BE2C (cell line): ENCODE measurements at regions not wholly inside any gene's neighbourhood (a gene's known extent, or its start where the extent isn't known, plus 50 kb on each side); places are given as distances from the start of the nearest gene placed in this dataset.

Source experiments
- DNase-seq: peaks from one replicate; pipeline ENCODE4 v3.0.0-alpha.2; 2020
- H3K27me3 ChIP-seq: fragments of 250-450 bp; sonication (Bioruptor Pico); 2 replicates; pipeline ENCODE4 v1.5.1; 2020; ENCODE audit warnings: mild to moderate bottlenecking
- H3K36me3 ChIP-seq: fragments of 250-450 bp; sonication (Bioruptor Pico); 2 replicates; pipeline ENCODE4 v1.5.1; 2020; ENCODE audit warnings: mild to moderate bottlenecking
- H3K4me1 ChIP-seq: fragments of 250-450 bp; sonication (Bioruptor Pico); 2 replicates; pipeline ENCODE4 v1.5.1; 2020
- H3K4me3 ChIP-seq: 2 replicates; pipeline ENCODE4 v1.5.1; 2011; ENCODE audit warnings: low read depth, low read length
- H3K9me3 ChIP-seq: fragments of 250-450 bp; sonication (Bioruptor Pico); 2 replicates; pipeline ENCODE4 v1.5.1; 2020
- CTCF ChIP-seq: IDR thresholded peaks from 2 replicates; pipeline ENCODE4 v1.5.1; 2012; ENCODE audit warnings: mild to moderate bottlenecking, low read depth, low read length

GRCh38 chr18:2201036-2201600 is 370.2 kb downstream of the METTL4 start:
- no peaks in the 10 kb centered on the region for H3K36me3 ChIP-seq
- H3K27me3 ChIP-seq = no peaks in the 10 kb centered on the region
- H3K4me3 ChIP-seq = no peak overlapping the region
- H3K4me1 ChIP-seq = no peaks in the 10 kb centered on the region
- no peak for TF ChIP-seq CTCF
- DNase-seq = no peak
- no peaks in the 10 kb centered on the region for H3K9me3 ChIP-seq

- Histone ChIP-seq H3K9me3 (no peaks in the 10 kb centered on the region), H3K4me1 (no peaks in the 10 kb centered on the region), H3K36me3 (no peaks in the 10 kb centered on the region), H3K27me3 (no peaks in the 10 kb centered on the region), H3K4me3 (no peak overlapping the region)
- DNase-seq = no peak
- no peak for TF ChIP-seq CTCF
These were observed 366.6 kb downstream of the METTL4 start for GRCh38 chr18:2204736-2205135.

GRCh38 chr18:2207294-2207693 is 364.0 kb downstream of the METTL4 start:
- TF ChIP-seq CTCF = no peak
- DNase-seq = no peak
- H3K4me1 ChIP-seq = no peaks in the 10 kb centered on the region
- H3K36me3 ChIP-seq = no peaks in the 10 kb centered on the region
- no peaks in the 10 kb centered on the region for H3K9me3 ChIP-seq
- H3K27me3 ChIP-seq = no peaks in the 10 kb centered on the region
- H3K4me3 ChIP-seq = no peak overlapping the region

- Histone ChIP-seq H3K36me3 (no peaks in the 10 kb centered on the region), H3K4me1 (no peaks in the 10 kb centered on the region), H3K9me3 (no peaks in the 10 kb centered on the region), H3K4me3 (no peak overlapping the region), H3K27me3 (no peaks in the 10 kb centered on the region)
- TF ChIP-seq CTCF = no peak
- no peak for DNase-seq
These were observed 358.6 kb downstream of the METTL4 start for GRCh38 chr18:2212598-2213205.

- TF ChIP-seq CTCF = no peak
- Histone ChIP-seq H3K4me3 (no peak overlapping the region), H3K4me1 (no peaks in the 10 kb centered on the region), H3K27me3 (no peaks in the 10 kb centered on the region), H3K36me3 (no peaks in the 10 kb centered on the region), H3K9me3 (no peaks in the 10 kb centered on the region)
- no peak for DNase-seq
These were observed 357.4 kb downstream of the METTL4 start for GRCh38 chr18:2213905-2214304.

GRCh38 chr18:2217356-2217755 is 353.9 kb downstream of the METTL4 start:
- no peak overlapping the region for H3K4me3 ChIP-seq
- TF ChIP-seq CTCF = no peak
- H3K27me3 ChIP-seq = no peaks in the 10 kb centered on the region
- no peaks in the 10 kb centered on the region for H3K9me3 ChIP-seq
- no peaks in the 10 kb centered on the region for H3K4me1 ChIP-seq
- H3K36me3 ChIP-seq = no peaks in the 10 kb centered on the region
- DNase-seq = no peak
